Occipital lobe (tissue), 1 donor: ENCODE measurements at regions not wholly inside any gene's neighbourhood (a gene's known extent, or its start where the extent isn't known, plus 50 kb on each side); places are given as distances from the start of the nearest gene placed in this dataset.
"Not testable (repeated sequence)": the region's sequence is repeated elsewhere in the genome, so short reads cannot be mapped to it uniquely, and the experiment has no call there.

Source experiments
- DNase-seq: peaks from one replicate; lab custom pipeline; 2025; lab: John Stamatoyannopoulos, UW

- no peak for DNase-seq
Observed at GRCh38 chr1:29550119-29550841, 314.0 kb downstream of the PTPRU start.

- not testable (repeated sequence) for DNase-seq
Observed at GRCh38 chr1:29549728-29550118, 313.4 kb downstream of the PTPRU start.

GRCh38 chr1:29549001-29549400, 312.7 kb downstream of the PTPRU start:
- no peak for DNase-seq

- DNase-seq: no peak
Observed at GRCh38 chr1:29548091-29548490, 311.8 kb downstream of the PTPRU start.

GRCh38 chr1:29547300-29547699, 311.0 kb downstream of the PTPRU start:
- DNase-seq: no peak

- DNase-seq: no peak
Observed at GRCh38 chr1:29546496-29546895, 310.2 kb downstream of the PTPRU start.

- DNase-seq: no peak
Observed at GRCh38 chr1:29544406-29544805, 308.1 kb downstream of the PTPRU start.

GRCh38 chr1:29543586-29543985, 307.3 kb downstream of the PTPRU start:
- no peak for DNase-seq

GRCh38 chr1:29542548-29542947, 306.2 kb downstream of the PTPRU start:
- DNase-seq: no peak

- no peak for DNase-seq
Observed at GRCh38 chr1:29541631-29542030, 305.3 kb downstream of the PTPRU start.

- no peak for DNase-seq
Observed at GRCh38 chr1:29540801-29541357, 304.6 kb downstream of the PTPRU start.

GRCh38 chr1:29539971-29540370, 303.6 kb downstream of the PTPRU start:
- DNase-seq: no peak

GRCh38 chr1:29538586-29538985, 302.3 kb downstream of the PTPRU start:
- DNase-seq: no peak

GRCh38 chr1:29532751-29533150, 296.4 kb downstream of the PTPRU start:
- DNase-seq: no peak

GRCh38 chr1:29532285-29532684, 296.0 kb downstream of the PTPRU start:
- no peak for DNase-seq

- no peak for DNase-seq
Observed at GRCh38 chr1:29531596-29531995, 295.3 kb downstream of the PTPRU start.

GRCh38 chr1:29529677-29530278, 293.5 kb downstream of the PTPRU start:
- no peak for DNase-seq

GRCh38 chr1:29527314-29528004, 291.1 kb downstream of the PTPRU start:
- DNase-seq: no peak

GRCh38 chr1:29525941-29526340, 289.6 kb downstream of the PTPRU start:
- no peak for DNase-seq

GRCh38 chr1:29524285-29525065, 288.2 kb downstream of the PTPRU start:
- no peak for DNase-seq

- no peak for DNase-seq
Observed at GRCh38 chr1:29523576-29523975, 287.3 kb downstream of the PTPRU start.

GRCh38 chr1:29523136-29523535, 286.8 kb downstream of the PTPRU start:
- DNase-seq: no peak
